ENCODE measurements at regions not wholly inside any gene's neighbourhood (a gene's known extent, or its start where the extent isn't known, plus 50 kb on each side); places are given as distances from the start of the nearest gene placed in this dataset.
A peak's percentile ranks its signal among the peaks of the same experiment; 100 is the strongest.
"Not testable (repeated sequence)": the region's sequence is repeated elsewhere in the genome, so short reads cannot be mapped to it uniquely, and the experiment has no call there.

GRCh38 chr14:105598040-105598763, 71.8 kb downstream of the TMEM121 start:
- not testable (repeated sequence) for H3K9me3 ChIP-seq, H3K27me3 ChIP-seq, H3K36me3 ChIP-seq, DNase-seq, H3K4me3 ChIP-seq

GRCh38 chr14:105598925-105599586, 72.7 kb downstream of the TMEM121 start:
- DNase-seq, H3K4me3 ChIP-seq, H3K9me3 ChIP-seq, H3K36me3 ChIP-seq, H3K27me3 ChIP-seq: not testable (repeated sequence)

GRCh38 chr14:105600195-105600938, 74.0 kb downstream of the TMEM121 start:
- H3K9me3 ChIP-seq, DNase-seq, H3K4me3 ChIP-seq, H3K27me3 ChIP-seq, H3K36me3 ChIP-seq: not testable (repeated sequence)

GRCh38 chr14:105600939-105601359, 74.6 kb downstream of the TMEM121 start:
- H3K36me3 ChIP-seq, result no peaks in the 10 kb centered on the region
- H3K9me3 ChIP-seq, result no peaks in the 10 kb centered on the region
- no peak for DNase-seq
- no peak overlapping the region for H3K4me3 ChIP-seq
- H3K27me3 ChIP-seq, result no peaks in the 10 kb centered on the region

GRCh38 chr14:105601360-105602242, 75.2 kb downstream of the TMEM121 start:
- H3K9me3 ChIP-seq, result no peaks in the 10 kb centered on the region
- DNase-seq, result no peak
- no peak overlapping the region for H3K4me3 ChIP-seq
- no peaks in the 10 kb centered on the region for H3K27me3 ChIP-seq
- H3K36me3 ChIP-seq, result no peaks in the 10 kb centered on the region

GRCh38 chr14:105602243-105602750, 75.9 kb downstream of the TMEM121 start:
- Histone ChIP-seq H3K9me3 (no peaks in the 10 kb centered on the region), H3K36me3 (no peaks in the 10 kb centered on the region), H3K4me3 (no peak overlapping the region), H3K27me3 (no peaks in the 10 kb centered on the region)
- DNase-seq, result no peak

- Histone ChIP-seq H3K27me3 (no peaks in the 10 kb centered on the region), H3K9me3 (no peaks in the 10 kb centered on the region), H3K36me3 (no peaks in the 10 kb centered on the region), H3K4me3 (no peak overlapping the region)
- peak; percentile 25 for DNase-seq
Observed at GRCh38 chr14:105602799-105603793, 76.7 kb downstream of the TMEM121 start.

GRCh38 chr14:105604531-105605463, 78.4 kb downstream of the TMEM121 start:
- H3K4me3 ChIP-seq, H3K9me3 ChIP-seq, H3K27me3 ChIP-seq, H3K36me3 ChIP-seq, DNase-seq: not testable (repeated sequence)

GRCh38 chr14:105605464-105606304, 79.3 kb downstream of the TMEM121 start:
- no peak overlapping the region for H3K4me3 ChIP-seq
- no peaks in the 10 kb centered on the region for H3K36me3 ChIP-seq
- DNase-seq, result no peak
- no peaks in the 10 kb centered on the region for H3K9me3 ChIP-seq
- H3K27me3 ChIP-seq, result no peaks in the 10 kb centered on the region

GRCh38 chr14:105606305-105606975, 80.1 kb downstream of the TMEM121 start:
- not testable (repeated sequence) for H3K27me3 ChIP-seq, H3K4me3 ChIP-seq, DNase-seq, H3K9me3 ChIP-seq, H3K36me3 ChIP-seq

GRCh38 chr14:105607025-105607424, 80.6 kb downstream of the TMEM121 start:
- not testable (repeated sequence) for H3K36me3 ChIP-seq

GRCh38 chr14:105614987-105615386, 88.6 kb downstream of the TMEM121 start:
- not testable (repeated sequence) for H3K4me3 ChIP-seq, H3K9me3 ChIP-seq, H3K36me3 ChIP-seq, H3K27me3 ChIP-seq, DNase-seq

More at GRCh38 chr14:105607025-105607424, 80.6 kb downstream of the TMEM121 start:
- not testable (repeated sequence) for H3K27me3 ChIP-seq, H3K9me3 ChIP-seq, H3K4me3 ChIP-seq, DNase-seq

GRCh38 chr14:105615986-105616801, 89.8 kb downstream of the TMEM121 start:
- not testable (repeated sequence) for H3K9me3 ChIP-seq, H3K4me3 ChIP-seq, DNase-seq, H3K27me3 ChIP-seq, H3K36me3 ChIP-seq
